Adrenal gland (tissue), 9 donors: ENCODE measurements at regions not wholly inside any gene's neighbourhood (a gene's known extent, or its start where the extent isn't known, plus 50 kb on each side); places are given as distances from the start of the nearest gene placed in this dataset.

ENCODE experiments used
- DNase-seq, 7 donors: peaks; one replicate each; pipeline ENCODE4 v3.0.0-alpha.2; 2019 to 2020
- H3K27ac ChIP-seq, 5 donors: fragments of 200-600 bp; sonication (generic) in 4 of 5; 1 replicate in 3 of 5; 2 replicates in 2 of 5; pipeline versions ENCODE4 v1.5.1 to v1.8.0; 2016 to 2020; ENCODE audit warnings: mild to moderate bottlenecking in 1 of 5
- H3K27me3 ChIP-seq: fragments of 200-600 bp; 2 replicates; pipeline ENCODE4 v1.8.0; 2021
- H3K36me3 ChIP-seq, 2 donors: fragments of 200-600 bp; replicated peaks in 1 of 2; 1 replicate in 1 of 2; 2 replicates in 1 of 2; pipeline versions ENCODE4 v1.5.1 to v1.8.0; 2018 to 2022
- H3K4me1 ChIP-seq, 2 donors: fragments of 200-600 bp; replicated peaks in 1 of 2; 1 replicate in 1 of 2; 2 replicates in 1 of 2; pipeline versions ENCODE4 v1.5.1 to v1.8.0; 2018 to 2021
- H3K4me3 ChIP-seq, 4 donors: fragments of 200-600 bp; sonication (generic) in 3 of 4; one replicate each; pipeline ENCODE4 v1.5.1; 2016 to 2018
- H3K9me3 ChIP-seq, 3 donors: fragments of 200-600 bp; sonication (generic) in 1 of 3; replicated peaks in 1 of 3; 1 replicate in 2 of 3; 2 replicates in 1 of 3; pipeline versions ENCODE4 v1.5.1 to v1.8.0; 2016 to 2021
- POLR2A ChIP-seq, 2 donors: fragments of 450-650 bp; IDR thresholded peaks; one replicate each; pipeline ENCODE4 v1.6.1; 2017; ENCODE audit warnings: antibody characterized with exemption in 2 of 2, mild to moderate bottlenecking in 2 of 2, moderate library complexity in 1 of 2
- WGBS, 4 donors: extraction: QIAGEN DNeasy Blood & Tissue Kit in 2 of 4; methylation state at CpG; one replicate each; pipeline versions ENCODE4 v1.1.5 to v1.1.7; 2013 to 2017; 5-methylcytosine and 5-hydroxymethylcytosine counted together
- intact Hi-C, 2 donors: fragments of 100-400 bp; cut with DNase I; formaldehyde crosslinking; loops; one replicate each; pipeline versions ENCODE4 v1.14.1 to v1.15.0; 2022 to 2023
- TF ChIP-seq, protein P1 (sequence below), 6 experiments: fragments of 450-650 bp in 4 of 6; fragments of 200-600 bp in 2 of 6; sonication (generic) in 1 of 6; IDR thresholded peaks; 1 replicate in 5 of 6; 2 replicates in 1 of 6; pipeline versions ENCODE4 v1.5.1 to v1.8.0; 2016 to 2021; ENCODE audit warnings: antibody characterized with exemption in 6 of 6, mild to moderate bottlenecking in 2 of 6, moderate library complexity in 1 of 6
- donor health status: healthy with polysubstance abuse.
- donor health status: Bipolar disorder and iron deficiency.
- donor health status: DM: yes; HTN: yes; CAD: no.
- donor health status: DM: no; HTN: no; CAD: no.
- donor health status: DM: no; HTN: no; CAD: no.

DNA sequence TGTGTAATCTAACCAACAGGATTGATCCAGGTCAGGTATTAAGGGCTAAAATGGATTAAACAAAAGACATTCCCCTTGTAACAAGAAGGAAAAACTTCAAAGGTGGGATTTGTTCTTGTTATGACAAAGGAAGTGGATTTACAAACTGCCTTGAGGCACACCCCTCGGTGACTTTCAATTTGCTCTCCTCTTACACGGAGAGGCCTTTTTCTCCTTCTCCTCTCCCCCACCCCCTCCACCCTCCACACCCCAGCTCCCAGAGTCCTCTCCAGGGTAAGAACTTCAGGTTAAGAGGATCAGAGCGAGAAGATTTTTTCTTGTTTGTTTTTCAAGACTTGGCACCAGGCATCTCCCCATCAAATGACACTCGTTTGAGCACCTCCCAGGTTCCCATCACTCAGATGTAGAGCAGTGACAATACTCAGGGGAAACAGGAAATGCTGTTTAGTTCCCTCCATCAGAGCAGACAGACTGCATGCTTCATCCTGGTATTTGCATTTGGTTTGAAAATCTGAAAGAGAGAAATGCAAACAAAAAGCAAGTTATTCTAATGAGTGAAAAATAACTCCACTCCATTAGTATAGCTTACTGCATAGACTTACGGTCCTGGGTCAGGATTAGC is 77.6 kb upstream of the TMEM260 start:
- Histone ChIP-seq H3K9me3 (no peaks in the 10 kb centered on the region), H3K36me3 (no peaks in the 10 kb centered on the region), H3K4me1 (no peaks in the 10 kb centered on the region), H3K27me3 (no peaks in the 10 kb centered on the region), H3K27ac (no peak overlapping the region), H3K4me3 (no peak overlapping the region)
- 44 to 62% (median 58%) methylated on average over 5 of the region's 5 CpGs for WGBS, 4 donors
- no peak for DNase-seq
- no peak for TF ChIP-seq POLR2A (IDR thresholded peaks at IDR 0.05)
- TF ChIP-seq, protein P1, sequence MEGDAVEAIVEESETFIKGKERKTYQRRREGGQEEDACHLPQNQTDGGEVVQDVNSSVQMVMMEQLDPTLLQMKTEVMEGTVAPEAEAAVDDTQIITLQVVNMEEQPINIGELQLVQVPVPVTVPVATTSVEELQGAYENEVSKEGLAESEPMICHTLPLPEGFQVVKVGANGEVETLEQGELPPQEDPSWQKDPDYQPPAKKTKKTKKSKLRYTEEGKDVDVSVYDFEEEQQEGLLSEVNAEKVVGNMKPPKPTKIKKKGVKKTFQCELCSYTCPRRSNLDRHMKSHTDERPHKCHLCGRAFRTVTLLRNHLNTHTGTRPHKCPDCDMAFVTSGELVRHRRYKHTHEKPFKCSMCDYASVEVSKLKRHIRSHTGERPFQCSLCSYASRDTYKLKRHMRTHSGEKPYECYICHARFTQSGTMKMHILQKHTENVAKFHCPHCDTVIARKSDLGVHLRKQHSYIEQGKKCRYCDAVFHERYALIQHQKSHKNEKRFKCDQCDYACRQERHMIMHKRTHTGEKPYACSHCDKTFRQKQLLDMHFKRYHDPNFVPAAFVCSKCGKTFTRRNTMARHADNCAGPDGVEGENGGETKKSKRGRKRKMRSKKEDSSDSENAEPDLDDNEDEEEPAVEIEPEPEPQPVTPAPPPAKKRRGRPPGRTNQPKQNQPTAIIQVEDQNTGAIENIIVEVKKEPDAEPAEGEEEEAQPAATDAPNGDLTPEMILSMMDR (IDR thresholded peaks at IDR 0.05), result no peak
- intact Hi-C loops, result no loop called here

DNA sequence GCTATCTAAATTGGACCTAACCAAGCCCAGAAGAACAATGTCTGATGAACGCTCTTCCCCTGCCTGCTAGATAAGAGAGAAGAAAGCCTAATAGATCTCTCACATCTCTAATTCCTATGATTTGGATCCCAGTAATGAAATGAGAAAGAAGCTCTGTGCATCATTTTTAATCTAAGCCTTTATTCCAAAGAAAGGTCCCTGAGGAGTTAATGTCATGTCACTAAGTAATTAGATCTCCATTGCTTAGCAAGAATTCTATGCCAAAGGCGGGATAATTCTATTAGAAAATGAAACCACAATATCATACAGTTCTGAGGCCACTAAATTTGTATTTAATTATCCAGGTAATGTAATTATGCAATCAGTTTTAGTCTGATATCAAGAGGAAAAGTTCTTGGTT is 74.2 kb upstream of the TMEM260 start:
- H3K27me3 ChIP-seq, result no peaks in the 10 kb centered on the region
- H3K36me3 ChIP-seq, result no peaks in the 10 kb centered on the region
- H3K9me3 ChIP-seq, result no peaks in the 10 kb centered on the region
- intact Hi-C loops, result no loop called here
- WGBS, 4 donors, result 63 to 80% (median 75%) methylated on average over 2 of the region's 2 CpGs
- H3K4me1 ChIP-seq, result no peaks in the 10 kb centered on the region
- no peak overlapping the region for H3K4me3 ChIP-seq
- no peak overlapping the region for H3K27ac ChIP-seq
- TF ChIP-seq POLR2A (IDR thresholded peaks at IDR 0.05), result no peak
- TF ChIP-seq, protein P1 (IDR thresholded peaks at IDR 0.05), result no peak
- DNase-seq, result no peak

DNA sequence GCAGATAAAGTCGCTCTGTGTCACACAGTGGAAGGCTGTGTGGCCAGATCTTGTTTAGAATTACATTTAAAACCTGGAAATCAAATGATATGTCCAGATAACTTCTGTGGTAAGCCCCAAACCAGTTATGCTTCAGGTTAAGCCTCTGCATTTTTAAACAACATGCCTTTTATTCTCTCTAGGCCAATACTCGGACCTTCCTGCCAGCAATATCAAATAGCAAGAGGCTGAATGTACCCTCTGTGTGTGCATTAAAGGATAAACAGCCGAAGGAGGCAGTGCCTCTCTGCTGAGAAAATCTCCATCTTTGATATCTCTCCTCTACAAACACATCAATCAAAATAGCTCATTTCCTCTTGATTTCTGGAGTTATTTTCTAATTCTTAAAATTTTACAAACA is 67.1 kb upstream of the TMEM260 start:
- Histone ChIP-seq H3K36me3 (no peaks in the 10 kb centered on the region), H3K9me3 (no peaks in the 10 kb centered on the region), H3K27ac (no peak overlapping the region), H3K27me3 (no peaks in the 10 kb centered on the region), H3K4me3 (no peak overlapping the region), H3K4me1 (no peaks in the 10 kb centered on the region)
- intact Hi-C loops, result no loop called here
- DNase-seq, result no peak
- TF ChIP-seq, protein P1 (IDR thresholded peaks at IDR 0.05), result no peak
- TF ChIP-seq POLR2A (IDR thresholded peaks at IDR 0.05), result no peak
- WGBS, 4 donors, result 71 to 79% (median 77%) methylated on average over 3 of the region's 3 CpGs

DNA sequence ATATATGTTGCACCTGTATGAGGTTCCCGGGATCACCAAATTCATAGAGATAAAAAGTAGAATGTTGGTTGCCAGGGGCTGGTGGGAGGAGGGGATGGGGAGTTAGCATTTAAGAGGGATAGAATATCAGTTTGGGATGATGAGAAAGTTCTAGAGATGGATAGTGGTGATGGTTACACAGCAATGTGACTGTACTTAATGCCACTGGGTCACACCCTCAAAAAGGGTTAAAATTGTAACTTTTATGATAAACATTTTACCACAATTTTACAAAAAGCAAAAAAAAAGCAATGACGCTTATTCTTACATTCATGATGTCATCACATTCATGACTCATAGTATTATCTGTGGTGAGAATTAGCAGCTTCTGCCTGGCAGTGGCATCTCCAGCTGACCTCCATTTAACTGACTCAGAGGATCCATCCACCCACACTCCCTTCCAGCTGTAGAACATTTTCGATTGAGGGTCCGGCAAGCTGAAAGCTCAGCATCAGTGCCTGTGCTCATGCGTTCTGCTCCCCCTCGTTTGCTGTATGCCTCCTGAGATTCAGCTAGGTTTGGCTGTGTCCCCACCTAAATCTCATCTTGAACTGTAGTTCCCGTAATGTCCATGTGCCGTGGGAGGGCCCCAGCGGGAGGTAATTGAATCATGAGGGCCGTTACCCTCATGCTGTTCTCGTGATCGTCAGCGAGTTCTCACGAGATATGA is 64.8 kb upstream of the TMEM260 start:
- Histone ChIP-seq H3K27me3 (no peaks in the 10 kb centered on the region), H3K27ac (no peak overlapping the region), H3K36me3 (no peaks in the 10 kb centered on the region), H3K4me1 (no peaks in the 10 kb centered on the region), H3K9me3 (no peaks in the 10 kb centered on the region), H3K4me3 (no peak overlapping the region)
- TF ChIP-seq, protein P1 (IDR thresholded peaks at IDR 0.05), result no peak
- TF ChIP-seq POLR2A (IDR thresholded peaks at IDR 0.05), result no peak
- no peak for DNase-seq
- intact Hi-C loops, result no loop called here
- 71 to 77% (median 75%) methylated on average over 14 of the region's 14 CpGs for WGBS, 4 donors
